Bone marrow (tissue), 2 donors: ENCODE measurements at regions not wholly inside any gene's neighbourhood (a gene's known extent, or its start where the extent isn't known, plus 50 kb on each side); places are given as distances from the start of the nearest gene placed in this dataset.
"Not testable (repeated sequence)": the region's sequence is repeated elsewhere in the genome, so short reads cannot be mapped to it uniquely, and the experiment has no call there.

Experiments used
- DNase-seq, 2 donors: peaks; one replicate each; lab custom pipeline; 2025; lab: John Stamatoyannopoulos, UW

- no peak for DNase-seq
These were observed 50.6 kb upstream of the FER start for GRCh38 chr5:108696951-108697715.

- DNase-seq, result no peak
These were observed 51.3 kb upstream of the FER start for GRCh38 chr5:108696407-108696806.

DNA sequence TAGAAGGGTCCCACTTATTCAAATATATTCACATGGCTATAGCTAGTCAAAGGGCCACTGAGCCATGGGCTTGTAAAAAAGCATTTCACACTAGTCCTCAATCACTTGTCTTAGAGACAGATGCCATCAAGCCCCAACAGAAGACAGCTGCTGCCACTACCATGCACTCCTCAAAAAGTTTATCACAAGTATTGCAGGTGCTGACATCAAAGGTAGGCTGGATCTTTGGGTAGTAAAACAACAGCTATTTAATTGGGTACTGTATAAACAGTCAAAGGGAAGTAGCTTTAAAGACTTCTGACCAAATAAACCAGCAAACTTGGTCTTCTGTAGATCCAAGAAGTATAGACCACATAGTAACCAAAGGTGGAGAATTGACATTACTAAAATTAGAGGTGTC is 59.2 kb upstream of the FER start:
- DNase-seq, result no peak

- DNase-seq, result no peak
These were observed 60.0 kb upstream of the FER start for GRCh38 chr5:108687595-108688200.

DNA sequence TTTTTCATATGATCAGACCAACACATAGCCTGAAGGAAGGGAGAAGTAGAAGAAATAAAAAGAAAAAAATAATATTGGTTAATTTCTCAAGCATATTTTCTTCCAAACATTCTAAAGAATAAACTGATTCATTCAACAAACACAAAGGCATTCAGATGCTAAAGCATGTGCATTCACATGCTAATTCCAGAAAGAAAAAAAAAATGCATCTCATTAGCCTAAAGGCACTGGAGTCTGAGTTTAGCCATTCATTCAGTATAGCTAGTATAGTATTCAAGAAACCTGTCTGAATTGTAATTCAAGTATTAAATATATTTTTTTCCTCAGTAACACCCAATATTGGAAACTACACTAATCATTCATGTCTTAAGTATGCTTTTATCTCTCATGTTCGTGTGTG is 61.0 kb upstream of the FER start:
- DNase-seq, result no peak

DNA sequence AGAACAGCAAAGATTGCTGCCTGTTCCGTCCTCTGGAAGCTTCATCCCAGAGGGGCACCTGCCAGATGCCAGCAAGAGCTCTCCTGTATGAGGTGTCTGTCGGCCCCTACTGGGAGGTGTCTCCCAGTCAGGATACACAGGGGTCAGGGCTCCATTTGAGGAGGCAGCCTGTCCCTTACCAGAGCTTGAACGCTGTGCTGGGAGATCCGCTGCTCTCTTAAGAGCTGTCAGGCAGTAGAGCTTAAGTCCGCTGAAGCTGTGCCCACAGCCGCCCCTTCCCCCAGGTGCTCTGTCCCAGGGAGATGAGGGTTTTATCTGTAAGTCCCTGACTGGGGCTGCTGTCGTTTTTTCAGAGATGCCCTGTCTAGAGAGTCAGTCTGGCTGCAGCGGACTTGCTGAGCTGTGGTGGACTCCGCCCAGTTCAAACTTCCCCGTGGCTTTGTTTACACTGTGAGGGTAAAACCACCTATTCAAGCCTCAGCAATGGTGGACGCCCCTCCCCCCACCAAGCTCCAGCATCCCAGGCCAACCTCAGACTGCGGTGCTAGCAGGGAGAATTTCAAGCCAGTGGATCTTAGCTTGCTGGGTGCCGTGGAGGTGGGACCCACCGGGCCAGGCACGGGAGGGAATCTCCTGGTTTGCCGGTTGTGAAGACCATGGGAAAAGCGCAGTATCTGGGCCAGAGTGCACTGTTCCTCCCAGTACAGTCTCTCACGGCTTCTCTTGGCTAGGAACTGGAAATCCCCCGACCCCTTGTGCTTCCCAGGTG is 62.1 kb upstream of the FER start:
- not testable (repeated sequence) for DNase-seq

- peak in 1 of 2 donors; percentile 18 for DNase-seq
These were observed 66.4 kb upstream of the FER start for GRCh38 chr5:108681079-108681921.

- no peak for DNase-seq
These were observed 69.6 kb upstream of the FER start for GRCh38 chr5:108678091-108678490.

DNA sequence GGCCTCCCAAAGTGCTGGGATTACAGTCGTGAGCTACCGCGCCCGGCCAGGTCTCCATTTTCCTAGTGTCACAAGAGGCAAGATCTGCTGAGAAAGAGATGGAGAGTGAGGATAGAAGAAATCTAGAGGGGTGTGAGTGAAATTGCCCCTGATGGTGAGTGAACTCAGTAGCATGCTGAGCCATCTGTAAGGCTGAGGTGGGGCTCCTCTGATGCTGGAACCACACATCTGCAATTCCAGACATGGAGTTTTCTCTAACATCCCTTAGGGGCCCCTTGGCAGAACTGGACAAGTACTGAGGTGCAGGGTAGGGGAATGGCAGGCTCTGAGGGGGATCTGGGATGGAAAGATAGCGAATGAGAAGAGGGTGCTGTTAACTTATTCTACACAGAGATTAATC is 72.0 kb upstream of the FER start:
- no peak for DNase-seq

GRCh38 chr5:108672639-108673038 is 75.1 kb upstream of the FER start:
- DNase-seq, result no peak

- no peak for DNase-seq
These were observed 77.0 kb upstream of the FER start for GRCh38 chr5:108670591-108671289.

DNA sequence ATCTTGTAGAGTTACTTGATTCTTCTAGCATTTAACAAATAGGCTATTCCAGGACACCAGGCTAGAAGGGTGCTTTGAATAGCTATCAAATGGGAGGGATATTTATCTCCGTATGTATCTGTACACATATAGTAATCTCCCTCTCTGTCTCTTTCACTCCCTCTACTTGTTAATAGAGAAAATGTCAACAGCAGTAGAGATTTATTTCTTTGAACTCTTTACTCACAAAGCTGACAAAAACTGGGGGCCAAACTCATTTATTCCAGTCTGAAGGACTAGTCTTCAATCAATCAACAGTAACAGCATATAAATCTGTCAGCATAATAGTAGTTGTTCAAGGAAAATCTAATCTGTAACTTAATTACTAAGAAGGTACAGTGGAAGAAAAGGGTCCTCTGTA is 78.2 kb upstream of the FER start:
- DNase-seq, result no peak

DNA sequence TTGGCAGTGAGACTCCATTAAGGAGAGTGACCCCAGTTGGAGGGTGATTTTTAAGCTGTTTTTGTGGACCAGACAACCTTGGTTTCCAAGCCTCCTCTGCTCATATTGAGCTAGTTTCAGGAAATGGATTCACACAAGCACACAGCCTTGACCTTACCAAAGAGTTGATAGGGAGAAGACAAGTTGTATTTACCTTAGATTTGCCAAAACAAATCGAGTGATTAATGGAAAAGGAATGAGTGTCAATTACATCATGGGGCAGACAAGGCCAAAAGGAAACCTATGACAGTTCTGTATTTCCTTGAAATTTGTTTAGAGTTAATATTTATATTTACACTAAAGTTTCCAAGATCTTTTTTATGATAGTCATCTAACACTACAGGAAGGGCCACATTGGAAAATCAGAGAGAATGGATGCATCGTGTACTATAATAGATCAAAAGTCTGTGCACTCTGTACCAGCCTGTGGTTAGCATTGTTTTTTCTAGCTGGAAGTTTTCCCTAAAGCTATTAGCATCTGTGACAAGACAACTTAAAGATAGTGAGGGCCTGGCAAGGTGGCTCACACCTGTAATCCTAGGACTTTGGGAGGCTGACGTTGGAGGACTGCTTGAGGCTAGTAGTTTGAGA is 86.0 kb upstream of the FER start:
- DNase-seq, result no peak

- no peak for DNase-seq
These were observed 86.7 kb upstream of the FER start for GRCh38 chr5:108661024-108661423.

DNA sequence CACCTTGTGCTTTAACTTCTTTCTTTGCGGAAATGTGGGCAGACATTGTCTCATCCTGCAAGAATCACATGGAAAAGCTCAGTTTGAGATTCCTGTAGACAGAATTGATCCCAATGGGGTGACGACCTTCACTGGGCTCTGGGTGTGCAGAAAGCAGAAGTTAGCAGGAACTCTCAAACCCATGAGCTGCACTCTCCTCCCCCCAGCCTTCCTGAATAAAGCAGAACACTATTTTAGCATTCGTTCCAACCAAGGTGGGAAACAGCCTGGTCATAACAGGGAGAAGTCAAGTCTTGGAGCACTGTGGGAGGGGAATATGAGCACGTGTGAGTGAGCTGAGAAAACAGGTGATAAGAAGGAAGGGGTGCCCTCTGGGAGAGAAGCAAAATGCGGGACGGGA is 87.4 kb upstream of the FER start:
- DNase-seq, result no peak

GRCh38 chr5:108659531-108659930 is 88.2 kb upstream of the FER start:
- no peak for DNase-seq

GRCh38 chr5:108655750-108656450 is 91.8 kb upstream of the FER start:
- DNase-seq, result no peak

DNA sequence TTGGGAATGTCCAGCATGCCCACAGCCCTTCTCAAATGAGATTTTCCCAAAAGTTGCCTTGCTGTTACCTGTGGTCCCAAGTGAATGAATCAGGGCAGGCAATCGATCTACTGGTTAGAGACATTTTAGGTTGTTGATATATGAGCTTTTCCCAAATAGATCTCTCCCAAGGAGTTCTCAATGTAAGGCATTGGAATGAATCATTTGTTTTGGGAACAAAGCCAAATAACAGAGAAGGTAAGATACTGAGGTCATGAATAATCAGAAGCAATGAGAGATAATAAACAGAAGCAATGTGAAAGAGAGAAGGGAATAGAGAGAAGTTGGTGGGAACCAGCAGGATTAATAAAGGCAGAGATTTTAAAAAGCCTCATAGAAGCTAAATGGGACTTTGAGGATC is 93.6 kb upstream of the FER start:
- no peak for DNase-seq

- DNase-seq, result no peak
These were observed 94.5 kb upstream of the FER start for GRCh38 chr5:108653201-108653600.

DNA sequence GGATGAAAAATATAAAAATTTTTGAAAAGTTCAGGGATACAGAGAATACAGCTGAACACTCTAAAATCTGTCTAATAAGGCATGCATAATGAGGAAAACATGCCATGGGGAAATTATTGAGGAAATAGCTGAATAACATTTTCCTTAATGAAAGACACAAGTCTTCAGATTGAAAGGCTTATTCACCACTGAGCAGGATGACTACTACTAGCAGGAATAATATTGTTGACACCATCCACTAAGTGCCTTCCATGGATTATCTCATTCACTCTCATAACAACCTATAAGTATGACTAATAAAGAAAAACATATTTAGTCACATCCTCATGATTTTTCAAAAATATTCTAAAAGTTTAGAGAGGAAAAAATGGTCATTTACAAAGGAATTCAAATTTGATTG is 96.7 kb upstream of the FER start:
- DNase-seq, result no peak

DNA sequence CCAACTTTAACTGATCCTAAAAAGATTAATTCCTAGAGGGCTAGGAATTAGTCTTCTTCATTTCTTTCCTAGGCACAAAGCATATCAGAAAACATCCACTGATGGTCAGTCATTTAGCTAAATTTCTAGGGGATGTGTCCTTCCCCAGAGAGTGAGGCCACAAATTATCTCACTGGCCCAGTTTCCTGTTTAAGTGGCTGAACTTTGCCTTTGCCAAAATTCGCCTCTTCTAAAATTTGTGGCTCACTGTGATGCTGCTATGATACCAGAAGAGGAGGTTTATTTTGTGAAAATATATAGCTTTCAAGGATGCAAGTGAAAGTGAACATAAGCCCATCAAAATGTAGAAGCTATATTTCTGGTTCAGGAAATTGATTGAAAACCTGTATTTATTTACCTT is 98.1 kb upstream of the FER start:
- DNase-seq, result no peak
